NCI-H748 (cell line): ENCODE measurements at regions not wholly inside any gene's neighbourhood (a gene's known extent, or its start where the extent isn't known, plus 50 kb on each side); places are given as distances from the start of the nearest gene placed in this dataset.

Experiments
- DNase-seq: peaks from one replicate; lab custom pipeline; 2025; ENCODE audit not compliant: unreplicated experiment; lab: John Stamatoyannopoulos, UW

DNA sequence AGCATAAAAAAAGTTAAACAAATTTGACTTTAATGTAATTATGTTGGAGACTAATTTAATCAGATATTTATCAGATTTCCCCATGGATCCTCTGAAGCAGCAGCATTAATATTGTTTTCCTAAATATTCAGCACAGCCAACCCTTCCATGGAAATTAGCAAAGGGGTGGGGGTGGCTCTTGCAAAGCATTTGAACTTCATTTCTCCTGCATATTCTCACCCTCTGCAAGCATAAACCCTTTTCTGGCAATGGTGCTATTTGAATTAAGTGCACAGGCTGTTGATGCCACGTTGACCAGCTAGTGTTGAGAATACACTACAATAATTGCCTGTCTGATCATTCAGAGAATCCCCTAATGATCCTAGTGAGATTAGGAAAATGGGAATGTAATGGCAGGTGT, 488.1 kb upstream of the KLF12 start:
- DNase-seq = no peak

DNA sequence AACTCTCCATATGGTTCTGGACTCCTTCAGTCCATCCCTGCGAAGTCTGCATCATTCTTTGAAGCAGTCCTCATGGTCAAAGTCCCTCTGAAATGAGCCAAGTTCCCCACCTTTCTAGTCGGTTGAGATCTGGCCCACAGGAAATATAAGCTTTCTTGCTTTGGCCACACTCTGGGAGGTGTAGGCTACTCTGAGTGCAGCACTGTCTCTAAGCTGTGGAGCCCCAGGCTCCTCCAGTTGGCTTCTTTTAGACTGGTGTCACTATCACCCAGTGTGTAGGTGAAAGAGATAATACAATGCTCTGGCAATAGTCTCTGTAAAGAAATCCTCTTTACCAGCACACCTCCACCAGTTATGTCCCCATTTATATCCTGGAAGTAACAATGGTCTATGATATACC, 486.5 kb upstream of the KLF12 start:
- no peak for DNase-seq

DNA sequence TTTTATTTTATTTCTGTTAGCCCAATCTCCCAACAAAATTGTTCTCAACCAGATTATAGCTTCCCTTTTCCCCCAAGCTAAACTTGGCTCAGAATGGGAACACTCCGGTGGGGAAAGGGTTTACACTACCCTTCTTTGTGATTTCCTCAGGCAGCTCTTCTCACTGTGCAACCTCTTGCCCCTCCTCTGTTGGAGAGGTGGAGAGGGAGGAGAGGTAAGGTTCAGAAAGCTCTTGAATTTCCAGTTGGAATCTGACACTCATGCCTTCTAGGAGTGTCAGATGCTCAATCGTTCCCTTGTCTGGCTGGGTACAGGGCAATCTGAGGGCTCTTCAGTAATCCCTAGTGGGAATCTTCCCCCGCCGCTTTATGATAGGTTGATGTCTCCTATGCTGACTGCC, 486.1 kb upstream of the KLF12 start:
- no peak for DNase-seq

DNA sequence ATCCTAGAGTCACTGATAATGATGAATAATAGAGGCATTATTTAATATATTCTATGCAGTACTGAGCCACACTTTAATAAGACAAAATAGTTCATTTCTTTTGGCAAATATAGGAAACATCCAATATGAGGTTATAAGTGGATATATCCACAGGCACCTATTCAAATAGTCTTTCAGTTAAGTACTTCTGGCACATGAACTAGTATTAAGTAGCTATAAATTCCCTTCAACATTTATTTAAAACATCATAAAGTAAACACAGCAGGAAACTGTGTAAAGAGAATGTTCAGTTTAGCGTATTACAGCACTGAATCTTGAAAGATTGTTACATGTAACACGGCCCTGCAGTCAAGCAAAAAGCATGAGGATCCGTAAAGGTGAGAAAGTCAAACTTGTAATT, 463.3 kb upstream of the KLF12 start:
- DNase-seq = peak; percentile 67

DNA sequence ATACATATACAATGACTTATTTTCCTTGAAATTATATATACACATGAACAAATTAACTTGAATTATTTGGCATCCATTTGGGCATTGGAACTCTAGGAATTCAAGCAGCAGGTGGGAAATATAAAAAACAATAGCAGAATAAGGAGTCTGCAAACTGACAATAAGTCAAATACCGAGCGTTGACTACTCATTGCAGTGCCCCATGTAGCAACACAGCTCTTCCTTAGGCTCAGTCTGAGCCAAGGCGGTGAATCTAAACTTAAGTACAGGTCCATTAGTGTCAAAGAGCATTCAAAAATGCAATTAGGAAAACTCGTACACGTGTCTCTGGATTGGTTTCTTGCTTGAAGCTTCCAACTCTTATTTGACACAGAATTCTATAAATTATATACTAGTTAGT, 462.5 kb upstream of the KLF12 start:
- DNase-seq = no peak

DNA sequence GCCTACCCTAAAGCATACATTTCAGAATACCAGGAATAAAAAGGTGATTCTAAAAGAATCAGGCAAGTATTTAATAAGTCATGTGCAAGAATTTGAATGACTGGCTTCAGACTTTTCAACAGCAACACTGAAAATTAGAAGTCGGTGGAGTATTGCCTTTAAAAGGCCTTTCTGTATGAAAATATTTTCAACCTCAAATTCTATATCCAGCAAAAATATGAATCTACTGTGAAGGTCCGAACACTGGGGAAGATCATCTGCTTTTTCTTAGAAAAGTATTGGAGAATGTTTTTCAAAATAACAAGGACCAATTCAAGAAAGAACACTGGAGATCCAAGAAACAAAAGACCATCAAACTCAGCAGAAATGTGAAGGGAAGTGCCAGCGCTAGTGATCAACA, 459.5 kb upstream of the KLF12 start:
- DNase-seq = no peak

DNA sequence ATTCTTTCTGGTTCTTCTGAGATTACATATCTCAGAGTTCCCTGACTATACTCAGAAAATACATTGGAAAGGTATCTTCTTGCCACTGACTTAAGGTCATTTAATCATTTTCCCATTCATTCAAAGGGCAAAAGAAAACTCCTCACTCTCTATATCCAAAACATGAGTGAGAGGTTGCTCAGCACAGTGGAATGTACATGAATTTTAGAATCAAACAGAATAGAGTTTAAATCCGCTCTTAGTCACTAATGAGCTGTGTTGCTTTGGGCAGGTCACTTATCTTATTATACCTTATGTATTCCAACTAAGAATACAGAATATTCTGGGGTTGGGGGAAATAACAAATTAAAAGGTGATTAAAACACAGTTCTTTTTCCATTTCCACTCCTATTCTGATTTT, 452.6 kb upstream of the KLF12 start:
- DNase-seq = no peak

DNA sequence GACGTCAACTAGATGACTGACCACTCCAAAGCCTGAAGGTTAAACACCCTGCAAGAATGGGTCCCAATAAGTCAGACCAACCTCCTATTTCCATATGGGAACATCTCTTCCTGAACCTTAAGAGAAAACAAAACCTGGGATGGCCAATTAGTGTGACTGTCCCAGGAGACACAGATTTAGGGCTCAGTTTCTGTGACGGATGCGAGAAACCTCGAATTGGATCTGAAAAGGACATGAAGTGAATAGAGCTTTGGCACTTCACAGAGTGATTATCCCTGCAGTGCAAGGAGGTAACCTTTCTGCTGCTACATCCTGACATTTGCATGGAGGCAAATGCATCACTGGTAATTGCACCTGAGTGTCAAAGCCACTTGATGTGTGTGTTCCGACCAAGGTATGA, 442.2 kb upstream of the KLF12 start:
- DNase-seq = peak; percentile 27

DNA sequence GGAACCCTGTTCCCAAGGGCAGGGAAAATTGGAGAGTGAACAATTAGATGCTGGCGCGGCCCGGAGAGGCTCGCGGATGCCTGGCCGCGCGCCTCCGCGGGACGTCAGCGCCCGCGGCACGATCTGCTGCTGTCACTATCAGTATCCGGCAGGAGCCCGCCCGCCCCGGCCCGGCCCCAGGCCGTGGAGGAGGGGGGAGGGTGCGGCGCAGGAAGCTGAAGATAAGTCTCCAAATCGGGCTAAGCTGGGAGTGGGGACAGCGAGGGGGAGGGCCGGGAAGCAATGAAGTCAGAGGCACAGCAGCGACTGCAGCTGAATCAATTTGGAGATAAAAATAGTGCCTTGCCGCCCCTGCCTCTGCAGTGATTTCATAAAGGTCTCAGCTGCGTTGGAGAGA, 441.5 kb upstream of the KLF12 start:
- peak; percentile 70 for DNase-seq

DNA sequence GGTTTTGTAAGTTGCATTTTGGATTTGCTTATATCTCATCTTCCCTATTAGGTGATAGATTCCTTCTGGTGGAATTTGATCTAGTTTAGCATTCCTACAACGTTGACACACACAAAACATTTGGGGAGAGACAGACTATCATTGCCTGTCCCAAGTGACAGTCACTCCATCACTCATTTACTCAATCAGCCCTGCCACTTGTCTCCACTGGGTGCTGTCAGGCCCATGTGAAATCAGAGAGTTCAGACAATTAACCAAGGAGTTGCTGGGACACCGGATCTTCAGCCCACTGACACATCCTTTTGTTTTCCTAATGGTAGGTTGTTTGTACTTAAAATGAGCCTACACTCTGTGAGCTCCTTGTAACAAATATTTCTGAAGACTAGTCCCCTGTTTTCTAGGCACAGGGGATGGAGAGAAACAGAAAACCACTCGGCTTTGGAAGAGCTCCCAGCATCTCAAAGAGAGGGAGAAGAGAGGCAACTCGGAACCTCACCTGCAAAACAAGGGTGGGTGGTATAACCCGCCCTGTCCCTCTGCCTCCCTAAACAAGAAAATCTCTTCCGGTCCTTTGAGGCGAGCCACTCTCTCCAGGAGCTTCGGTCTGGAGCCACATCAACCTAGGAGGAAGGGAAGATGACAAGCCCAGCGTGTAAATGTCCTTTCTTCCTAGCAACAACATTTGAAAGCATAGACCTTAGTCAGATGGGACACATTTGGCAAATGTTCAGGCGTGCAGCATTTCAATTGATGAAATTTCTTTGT, 440.9 kb upstream of the KLF12 start:
- peak; percentile 61 for DNase-seq

DNA sequence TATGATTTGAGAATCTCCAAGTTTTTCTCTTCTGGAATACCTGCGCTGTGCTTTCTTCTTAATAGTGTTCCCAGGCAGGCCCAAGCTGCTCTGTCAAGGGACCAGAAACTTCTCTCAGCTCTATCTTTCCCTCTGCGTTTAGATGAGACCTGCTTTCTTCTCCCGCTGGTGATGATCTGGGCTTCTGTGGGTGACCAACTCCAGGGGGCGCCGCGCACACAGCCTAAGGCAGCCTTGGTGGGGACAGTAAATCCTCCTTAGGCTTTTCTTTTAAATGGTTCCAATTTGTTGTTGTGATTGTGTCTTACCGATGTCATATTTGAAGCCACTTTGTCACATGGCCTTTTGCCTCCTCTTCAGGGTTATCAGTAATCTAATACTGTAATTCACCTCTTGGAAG, 439.4 kb upstream of the KLF12 start:
- peak; percentile 33 for DNase-seq

DNA sequence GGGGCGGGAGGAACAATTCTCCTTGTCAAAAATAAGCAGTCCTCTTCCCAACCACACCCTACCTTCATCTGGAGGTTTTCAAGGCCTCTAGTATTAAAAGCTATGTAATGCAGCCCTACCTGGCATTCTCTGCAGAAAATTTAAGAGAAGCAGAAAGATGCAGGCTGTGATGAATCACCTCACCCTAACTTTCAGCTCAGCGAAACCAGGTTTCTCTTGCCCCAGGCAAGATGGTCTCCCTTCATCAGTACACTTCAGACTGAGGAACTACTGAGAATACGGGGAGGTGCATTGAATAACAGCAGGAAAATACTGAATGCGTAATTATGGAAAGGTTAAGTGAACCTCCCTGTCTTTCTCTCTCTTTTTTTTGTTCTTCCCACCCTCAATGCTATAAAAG, 437.6 kb upstream of the KLF12 start:
- DNase-seq = no peak

DNA sequence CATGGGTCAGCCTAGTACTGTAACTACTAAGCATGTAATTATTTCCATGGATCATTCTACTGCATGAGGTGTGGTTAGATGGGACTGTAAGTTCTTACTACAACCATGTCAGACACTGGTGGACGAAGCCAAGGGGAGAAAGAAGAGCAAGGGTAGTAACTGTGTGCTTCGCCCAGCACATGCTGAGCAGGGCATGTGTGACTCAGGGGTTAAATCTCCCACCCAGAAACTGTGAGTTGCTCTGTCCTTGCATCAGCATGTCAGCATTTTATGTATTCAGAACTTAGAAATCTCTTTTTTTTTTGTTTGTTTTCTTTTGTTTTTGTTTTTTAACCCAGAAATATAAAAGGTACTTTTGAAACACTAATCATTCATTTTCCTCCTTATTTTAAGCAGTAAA, 436.6 kb upstream of the KLF12 start:
- DNase-seq = no peak

DNA sequence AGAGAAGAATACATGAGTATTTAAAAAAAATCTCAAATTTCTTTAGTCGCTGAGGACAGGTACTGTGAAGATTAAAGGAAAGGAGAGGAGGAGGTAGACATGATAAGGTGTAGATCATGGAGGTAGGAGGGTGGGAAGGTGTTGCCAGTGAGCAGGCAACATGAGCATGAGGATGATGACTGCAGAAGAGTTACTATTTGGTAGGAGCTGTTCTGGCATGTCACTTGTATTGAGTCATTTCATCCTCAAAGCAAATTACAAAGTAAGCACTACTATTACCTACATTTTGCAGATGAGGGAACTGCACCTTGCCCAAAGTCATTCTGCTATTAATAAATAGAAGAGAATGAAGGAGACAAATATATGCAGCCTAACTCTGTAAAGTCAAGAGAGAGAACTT, 435.8 kb upstream of the KLF12 start:
- DNase-seq = no peak

DNA sequence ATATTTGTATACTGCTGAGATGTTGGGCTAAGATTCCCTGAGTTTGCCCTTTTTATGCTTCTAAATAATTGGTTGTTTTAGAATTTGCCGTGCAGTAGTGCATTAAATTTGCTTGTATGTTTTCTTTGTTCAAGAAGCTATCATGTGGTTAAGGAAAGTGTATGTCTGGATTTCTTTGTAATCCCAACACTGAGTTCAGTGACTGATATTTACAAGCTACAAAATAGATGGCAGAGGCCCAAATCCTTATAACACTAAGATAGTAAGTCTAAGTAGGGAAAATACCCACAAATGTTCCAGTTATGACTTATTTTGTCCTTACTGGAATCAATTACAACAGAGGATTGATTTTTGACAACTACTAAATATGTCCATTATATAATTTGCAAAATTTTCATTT, 435.0 kb upstream of the KLF12 start:
- no peak for DNase-seq

DNA sequence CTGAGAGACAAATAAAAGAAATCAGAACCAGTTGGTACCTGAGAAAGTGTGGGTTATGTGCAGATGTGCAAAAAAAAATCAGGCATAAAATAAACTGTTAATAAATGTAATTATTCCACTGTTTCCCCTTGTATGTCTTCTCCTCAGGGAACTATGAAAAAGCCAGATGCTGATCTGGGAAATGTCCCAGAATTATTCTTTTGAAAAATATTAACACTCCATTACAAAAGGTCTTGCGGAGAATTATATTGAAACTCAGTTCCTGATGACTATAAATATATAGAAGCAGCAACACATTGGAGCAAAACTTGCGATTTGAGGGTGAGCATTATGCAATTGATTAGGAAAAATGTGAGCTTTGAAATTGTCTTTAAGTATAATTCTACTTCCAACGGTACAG, 433.3 kb upstream of the KLF12 start:
- DNase-seq = no peak

DNA sequence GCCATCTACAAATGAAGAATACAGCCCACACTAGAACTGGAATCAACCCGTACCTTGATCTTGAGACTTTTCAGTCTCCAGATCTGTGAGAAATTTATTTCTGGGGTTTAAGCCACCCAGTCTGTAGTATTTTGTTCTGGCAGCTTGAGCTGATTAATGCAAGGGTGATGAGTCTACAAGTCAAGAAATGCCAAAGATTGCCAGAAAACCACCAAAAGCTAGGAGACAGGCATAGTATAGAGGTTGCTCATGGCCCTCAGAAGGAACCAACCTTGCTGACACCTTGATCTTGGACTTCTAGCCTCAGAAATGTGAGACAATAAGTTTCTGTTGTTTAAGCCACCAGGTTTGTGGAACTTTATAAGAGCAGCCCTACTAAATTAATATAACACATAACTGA, 428.2 kb upstream of the KLF12 start:
- no peak for DNase-seq

DNA sequence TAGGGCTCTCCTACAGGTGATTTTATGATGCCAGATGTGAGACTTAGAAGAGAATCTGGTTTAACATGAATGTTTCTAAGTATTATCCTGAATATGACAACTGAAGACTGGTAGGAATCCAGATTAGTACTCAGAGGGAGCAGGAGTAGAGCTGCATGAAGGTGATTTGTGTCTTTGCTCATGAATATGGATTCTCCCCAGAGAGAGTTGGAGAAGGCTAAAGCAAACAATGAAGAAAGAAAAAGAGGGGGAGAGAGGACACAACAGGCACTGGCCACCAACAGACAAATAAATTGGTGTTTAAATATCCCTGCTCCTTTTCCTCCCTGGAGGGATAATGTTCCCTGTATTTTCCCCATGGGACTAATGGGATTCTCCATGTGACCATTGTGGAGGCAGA, 427.0 kb upstream of the KLF12 start:
- DNase-seq = no peak

DNA sequence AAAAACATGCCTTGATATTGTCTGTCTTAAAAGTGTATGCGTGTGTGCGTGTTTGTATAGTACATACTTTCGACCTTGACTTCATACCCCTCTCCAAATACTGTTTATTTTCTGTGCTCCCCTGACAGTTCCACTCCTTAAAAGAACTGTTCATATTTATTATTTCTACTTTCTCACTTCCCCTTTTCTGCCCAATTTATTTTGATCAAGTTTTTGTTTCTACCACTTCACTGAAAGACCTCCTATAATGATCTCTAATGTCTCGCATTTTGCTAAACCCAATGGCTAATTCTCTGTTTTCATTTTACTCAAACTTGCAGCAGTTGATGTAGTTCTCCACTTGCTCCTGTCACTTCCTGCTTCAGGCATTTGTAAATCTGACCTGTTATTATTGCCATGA, 426.1 kb upstream of the KLF12 start:
- no peak for DNase-seq

DNA sequence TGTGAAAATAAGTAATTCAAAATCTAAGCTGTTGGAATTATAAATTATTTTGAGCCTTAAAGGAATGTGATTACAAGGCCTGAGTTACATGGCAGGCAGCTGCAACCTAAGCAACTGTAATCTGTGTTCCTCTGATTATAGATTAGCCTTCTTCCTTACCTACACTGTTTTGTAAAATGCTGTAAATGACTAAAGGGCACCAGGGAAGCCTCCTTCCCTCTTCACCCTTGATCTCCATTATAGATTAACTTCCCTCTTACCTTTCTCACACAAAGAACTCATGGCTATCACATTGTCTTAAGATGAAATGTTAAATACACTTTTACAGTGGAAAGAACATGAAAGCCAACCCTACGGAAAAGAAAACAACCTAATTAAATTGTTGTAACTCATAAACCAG, 423.7 kb upstream of the KLF12 start:
- DNase-seq = no peak

DNA sequence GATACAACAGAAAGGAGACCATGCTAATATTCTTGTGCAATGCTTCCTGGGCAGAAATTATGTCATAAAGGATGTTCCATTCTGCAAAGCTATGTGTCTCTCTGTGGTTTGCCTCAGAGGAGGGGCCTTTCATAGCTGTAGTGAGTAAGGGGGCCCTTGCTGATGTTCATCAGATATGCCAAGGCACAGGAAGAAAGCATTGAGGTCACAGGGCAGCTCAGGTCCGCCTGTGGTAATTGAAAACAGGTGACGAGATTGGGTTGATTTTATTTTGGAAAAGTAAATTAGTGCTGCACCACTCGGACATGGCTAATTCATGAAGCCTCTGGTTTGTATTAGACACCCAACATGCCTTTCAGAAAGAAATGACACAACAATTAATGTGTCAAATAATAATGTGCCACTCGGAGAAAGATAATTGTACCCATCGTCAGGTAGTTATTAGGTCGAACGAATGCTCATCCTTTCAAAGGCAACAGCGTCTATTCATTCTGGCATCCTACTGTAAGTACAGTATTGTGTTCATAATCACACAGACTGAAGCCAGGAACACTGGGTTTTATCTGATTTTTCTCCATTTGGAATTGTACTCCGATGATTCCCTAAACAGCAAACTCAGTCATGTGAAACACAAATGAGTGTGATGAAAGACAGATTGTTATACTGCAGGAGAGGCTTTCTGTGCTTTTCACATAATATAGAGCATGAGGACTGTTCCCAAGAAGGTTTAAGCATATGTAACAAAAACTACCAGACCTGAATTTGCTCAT, 421.6 kb upstream of the KLF12 start:
- DNase-seq = no peak

DNA sequence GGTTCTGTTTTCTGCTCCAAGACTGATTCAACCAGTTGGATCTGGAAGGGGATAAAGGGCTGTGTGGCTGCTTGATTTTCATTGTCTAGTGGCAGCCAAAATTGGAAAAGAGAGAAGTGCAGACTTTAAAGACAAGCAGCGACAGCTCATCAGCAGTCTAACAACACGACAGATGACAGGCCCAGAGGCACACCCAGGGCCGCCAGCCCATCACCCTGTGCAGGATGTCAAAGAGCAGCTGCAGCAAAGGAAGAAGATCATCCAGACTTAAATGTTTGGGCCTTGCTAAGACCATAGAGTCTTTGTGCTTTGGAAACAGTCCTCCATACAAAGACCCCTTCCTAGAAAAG, 421.0 kb upstream of the KLF12 start:
- no peak for DNase-seq
